ENCODE measurements at regions not wholly inside any gene's neighbourhood (a gene's known extent, or its start where the extent isn't known, plus 50 kb on each side); places are given as distances from the start of the nearest gene placed in this dataset.

GRCh38 chr3:191848818-191849217, 387.9 kb downstream of the PYDC2 start:
- Mint-ChIP-seq H3K27me3 (ENCODE audit: low read depth in 3 of 3) (no peaks in the 10 kb centered on the region), H3K9me3 (peaks cover 0 to 4% (median 0%) of the 10 kb centered on the region in 7 donors), H3K4me3 (no peak overlapping the region), H3K27ac (no peak overlapping the region), H3K36me3 (no peaks in the 10 kb centered on the region), H3K4me1 (no peaks in the 10 kb centered on the region)
- Histone ChIP-seq H3K27me3 (ENCODE audit: control insufficient read depth in 2 of 2, insufficient read depth in 2 of 2, low read length in 2 of 2) (no peaks in the 10 kb centered on the region), H3K79me2 (ENCODE audit: insufficient read depth, low read length) (no peaks in the 10 kb centered on the region), H2AFZ (ENCODE audit: insufficient read depth, low read depth, low read length, poor library complexity, severe bottlenecking) (no peak overlapping the region), H3K9ac (ENCODE audit: insufficient read depth, low read length, poor library complexity, severe bottlenecking) (no peak overlapping the region), H3K4me3 (replicated peaks in 1 of 3; ENCODE audit: low read depth in 2 of 3, low read length in 3 of 3) (no peak overlapping the region), H3K4me1 (ENCODE audit: control insufficient read depth in 1 of 2, insufficient read depth in 2 of 2, low read length in 2 of 2) (no peaks in the 10 kb centered on the region), H3K9me3 (replicated peaks in 1 of 2; ENCODE audit: control insufficient read depth in 1 of 2, insufficient read depth in 1 of 2, low read length in 2 of 2) (no peaks in the 10 kb centered on the region), H3K36me3 (replicated peaks in 1 of 2; ENCODE audit: control insufficient read depth in 1 of 2, insufficient read depth in 2 of 2, low read length in 2 of 2) (no peaks in the 10 kb centered on the region), H4K20me1 (ENCODE audit: insufficient read depth, low read length) (no peaks in the 10 kb centered on the region), H3K27ac (ENCODE audit: low read depth in 1 of 2, low read length in 2 of 2) (no peak overlapping the region), H3K4me2 (replicated peaks; ENCODE audit: extremely low read depth, low read length, poor library complexity, severe bottlenecking) (no peak overlapping the region)
- no peak for TF ChIP-seq CTCF (IDR thresholded peaks at IDR 0.05)
- intact Hi-C loops (cut with micrococcal nuclease): no loop called here
- DNase-seq: no peak

- Mint-ChIP-seq H3K27ac (no peak overlapping the region), H3K4me3 (no peak overlapping the region), H3K9me3 (peaks cover 2 to 12% (median 4%) of the 10 kb centered on the region in 7 donors), H3K4me1 (no peaks in the 10 kb centered on the region), H3K36me3 (no peaks in the 10 kb centered on the region), H3K27me3 (ENCODE audit: low read depth in 3 of 3) (no peaks in the 10 kb centered on the region)
- no peak overlapping the region for H3K4me3 ChIP-seq (replicated peaks in 1 of 3; ENCODE audit: low read depth in 2 of 3, low read length in 3 of 3)
- H3K4me1 ChIP-seq (ENCODE audit: control insufficient read depth in 1 of 2, insufficient read depth in 2 of 2, low read length in 2 of 2): no peaks in the 10 kb centered on the region
- no peaks in the 10 kb centered on the region for H3K79me2 ChIP-seq (ENCODE audit: insufficient read depth, low read length)
- H4K20me1 ChIP-seq (ENCODE audit: insufficient read depth, low read length): no peaks in the 10 kb centered on the region
- no peaks in the 10 kb centered on the region for H3K36me3 ChIP-seq (replicated peaks in 1 of 2; ENCODE audit: control insufficient read depth in 1 of 2, insufficient read depth in 2 of 2, low read length in 2 of 2)
- no CpG with 5 or more reads among the region's 3 CpGs for WGBS (ENCODE audit: insufficient coverage)
- no peak overlapping the region for H2AFZ ChIP-seq (ENCODE audit: insufficient read depth, low read depth, low read length, poor library complexity, severe bottlenecking)
- H3K9ac ChIP-seq (ENCODE audit: insufficient read depth, low read length, poor library complexity, severe bottlenecking): no peak overlapping the region
- no peak overlapping the region for H3K4me2 ChIP-seq (replicated peaks; ENCODE audit: extremely low read depth, low read length, poor library complexity, severe bottlenecking)
- H3K27me3 ChIP-seq (ENCODE audit: control insufficient read depth in 2 of 2, insufficient read depth in 2 of 2, low read length in 2 of 2): no peaks in the 10 kb centered on the region
- peaks cover 0 to 8% of the 10 kb centered on the region in 2 donors for H3K9me3 ChIP-seq (replicated peaks in 1 of 2; ENCODE audit: control insufficient read depth in 1 of 2, insufficient read depth in 1 of 2, low read length in 2 of 2)
- TF ChIP-seq CTCF (IDR thresholded peaks at IDR 0.05): no peak
- H3K27ac ChIP-seq (ENCODE audit: low read depth in 1 of 2, low read length in 2 of 2): no peak overlapping the region
- intact Hi-C loops (cut with micrococcal nuclease): no loop called here
- DNase-seq: no peak
These were observed 398.6 kb downstream of the PYDC2 start for GRCh38 chr3:191859531-191859930.

Data from CD14-positive monocyte (primary cell).